SK-N-SH treated with all-trans-retinoic acid at 6 μM for 48 hours (cell line): ENCODE measurements at regions not wholly inside any gene's neighbourhood (a gene's known extent, or its start where the extent isn't known, plus 50 kb on each side); places are given as distances from the start of the nearest gene placed in this dataset.

ENCODE experiments used
- ATAC-seq: fragments of 200-7000 bp; cut with Tn5 transposase; 3 replicates; pipeline ENCODE4 v1.9.1; 2020; ENCODE audit warnings: mild to moderate bottlenecking, moderate library complexity
- CREB5 ChIP-seq: fragments of 250-450 bp; sonication (Bioruptor Pico); IDR thresholded peaks from 2 replicates; pipeline ENCODE4 v1.5.1; 2020; ENCODE audit warnings: low read depth, mild to moderate bottlenecking, moderate library complexity
- CSDC2 ChIP-seq: fragments of 250-450 bp; sonication (Bioruptor Pico); IDR thresholded peaks from 2 replicates; pipeline ENCODE4 v1.5.0; 2020; ENCODE audit warnings: mild to moderate bottlenecking, moderate library complexity
- CSRNP3 ChIP-seq: fragments of 250-450 bp; sonication (Bioruptor Pico); IDR thresholded peaks from 2 replicates; pipeline ENCODE4 v1.5.1; 2021; ENCODE audit warnings: mild to moderate bottlenecking, moderate library complexity
- OSR1 ChIP-seq: fragments of 250-450 bp; sonication (Bioruptor Pico); IDR thresholded peaks from 2 replicates; pipeline ENCODE4 v1.8.0; 2022; ENCODE audit warnings: moderate library complexity, mild to moderate bottlenecking, inconsistent platforms
- POU6F1 ChIP-seq: fragments of 250-450 bp; sonication (Bioruptor Pico); IDR thresholded peaks from 2 replicates; pipeline ENCODE4 v1.8.0; 2021; ENCODE audit warnings: low read depth, mild to moderate bottlenecking, moderate library complexity, borderline replicate concordance
- PPARA ChIP-seq: fragments of 250-450 bp; sonication (Bioruptor Pico); IDR thresholded peaks from 2 replicates; pipeline ENCODE4 v1.5.0; 2020; ENCODE audit warnings: mild to moderate bottlenecking, borderline replicate concordance
- SNAI2 ChIP-seq: fragments of 250-450 bp; sonication (Bioruptor Pico); IDR thresholded peaks from 2 replicates; pipeline ENCODE4 v1.5.0; 2020; ENCODE audit warnings: mild to moderate bottlenecking, moderate library complexity
- TCF4 ChIP-seq: fragments of 250-450 bp; sonication (Bioruptor Pico); IDR thresholded peaks from 2 replicates; pipeline ENCODE4 v1.8.0; 2021; ENCODE audit warnings: mild to moderate bottlenecking, moderate library complexity, borderline replicate concordance
- TOX ChIP-seq: fragments of 250-450 bp; sonication (Bioruptor Pico); IDR thresholded peaks from 2 replicates; pipeline ENCODE4 v1.8.0; 2021; ENCODE audit warnings: mild to moderate bottlenecking, moderate library complexity, borderline replicate concordance
- TSHZ2 ChIP-seq: fragments of 250-450 bp; sonication (Bioruptor Pico); IDR thresholded peaks from 2 replicates; pipeline ENCODE4 v1.5.0; 2020; ENCODE audit warnings: mild to moderate bottlenecking, moderate library complexity
- ZFP30 ChIP-seq: fragments of 450-650 bp; formaldehyde crosslinking; IDR thresholded peaks from 2 replicates; pipeline ENCODE4 v1.5.0; 2022; ENCODE audit warnings: mild to moderate bottlenecking, moderate library complexity
- ZNF565 ChIP-seq: fragments of 450-650 bp; formaldehyde crosslinking; conservative IDR thresholded peaks from 2 replicates; pipeline ENCODE4 v1.5.0; 2020; ENCODE audit warnings: low read depth, mild to moderate bottlenecking, moderate library complexity
- ZNF70 ChIP-seq: fragments of 450-650 bp; formaldehyde crosslinking; IDR thresholded peaks from 2 replicates; pipeline ENCODE4 v1.5.0; 2020; ENCODE audit warnings: mild to moderate bottlenecking, moderate library complexity
- ZNF8 ChIP-seq: fragments of 450-650 bp; formaldehyde crosslinking; IDR thresholded peaks from 2 replicates; pipeline ENCODE4 v1.5.0; 2020; ENCODE audit warnings: mild to moderate bottlenecking, moderate library complexity

- ATAC-seq, result no peak
- TF ChIP-seq OSR1 (CRISPR knock-in tag) (no peak), ZNF8 (no peak), SNAI2 (CRISPR knock-in tag) (no peak), TSHZ2 (CRISPR knock-in tag) (no peak), ZFP30 (no peak), ZNF565 (CRISPR knock-in tag) (no peak)
Measured at GRCh38 chr2:3958969-3959368, 255.6 kb downstream of the DCDC2C start.

- TF ChIP-seq ZNF70 (CRISPR knock-in tag) (no peak), ZNF565 (CRISPR knock-in tag) (no peak), ZFP30 (no peak)
- ATAC-seq, result peak; percentile 31; the same call in 1 of the 3 replicates
Measured at GRCh38 chr2:3959372-3959771, 256.0 kb downstream of the DCDC2C start.

GRCh38 chr2:3960106-3960505, 256.7 kb downstream of the DCDC2C start:
- TF ChIP-seq CSRNP3 (CRISPR knock-in tag) (no peak), TSHZ2 (CRISPR knock-in tag) (no peak), PPARA (CRISPR knock-in tag) (no peak), CREB5 (CRISPR knock-in tag) (no peak), ZNF70 (CRISPR knock-in tag) (no peak), OSR1 (CRISPR knock-in tag) (no peak), POU6F1 (CRISPR knock-in tag) (no peak)
- ATAC-seq, result no peak

GRCh38 chr2:3962719-3963118, 259.3 kb downstream of the DCDC2C start:
- TF ChIP-seq CSDC2, result no peak
- TF ChIP-seq CREB5 (CRISPR knock-in tag), result no peak
- no peak for TF ChIP-seq ZNF565 (CRISPR knock-in tag)
- no peak for TF ChIP-seq TCF4
- TF ChIP-seq TOX (CRISPR knock-in tag), result no peak
- TF ChIP-seq PPARA (CRISPR knock-in tag), result no peak
- no peak for ATAC-seq
